CD4-positive, alpha-beta T cell treated with Interleukin-15 for 1 hour (primary cell): ENCODE measurements at regions not wholly inside any gene's neighbourhood (a gene's known extent, or its start where the extent isn't known, plus 50 kb on each side); places are given as distances from the start of the nearest gene placed in this dataset.

Experiments used
- DNase-seq: peaks from one replicate; pipeline ENCODE4 v3.0.0-alpha.2; 2020

- DNase-seq = no peak
Observed at GRCh38 chr20:24376311-24377099, 92.9 kb upstream of the SYNDIG1 start.

- no peak for DNase-seq
Observed at GRCh38 chr20:24373372-24373771, 96.1 kb upstream of the SYNDIG1 start.

GRCh38 chr20:24370911-24371695, 98.3 kb upstream of the SYNDIG1 start:
- no peak for DNase-seq

- no peak for DNase-seq
Observed at GRCh38 chr20:24370249-24370648, 99.2 kb upstream of the SYNDIG1 start.

- no peak for DNase-seq
Observed at GRCh38 chr20:24368253-24368652, 101.2 kb upstream of the SYNDIG1 start.

- DNase-seq = no peak
Observed at GRCh38 chr20:24366336-24367004, 103.0 kb upstream of the SYNDIG1 start.

- no peak for DNase-seq
Observed at GRCh38 chr20:24365670-24366069, 103.8 kb upstream of the SYNDIG1 start.

- DNase-seq = no peak
Observed at GRCh38 chr20:24364482-24364881, 104.9 kb upstream of the SYNDIG1 start.

GRCh38 chr20:24363031-24363430, 106.4 kb upstream of the SYNDIG1 start:
- DNase-seq = no peak

GRCh38 chr20:24362080-24362479, 107.3 kb upstream of the SYNDIG1 start:
- no peak for DNase-seq

GRCh38 chr20:24361541-24361940, 107.9 kb upstream of the SYNDIG1 start:
- DNase-seq = no peak

GRCh38 chr20:24360531-24360930, 108.9 kb upstream of the SYNDIG1 start:
- no peak for DNase-seq

GRCh38 chr20:24359321-24360027, 110.0 kb upstream of the SYNDIG1 start:
- no peak for DNase-seq

- no peak for DNase-seq
Observed at GRCh38 chr20:24357931-24358330, 111.5 kb upstream of the SYNDIG1 start.

GRCh38 chr20:24357177-24357576, 112.3 kb upstream of the SYNDIG1 start:
- DNase-seq = no peak

- DNase-seq = no peak
Observed at GRCh38 chr20:24353135-24353690, 116.2 kb upstream of the SYNDIG1 start.

GRCh38 chr20:24350923-24351368, 118.5 kb upstream of the SYNDIG1 start:
- no peak for DNase-seq

- no peak for DNase-seq
Observed at GRCh38 chr20:24341781-24342180, 127.6 kb upstream of the SYNDIG1 start.

GRCh38 chr20:24340933-24341332, 128.5 kb upstream of the SYNDIG1 start:
- DNase-seq = no peak

GRCh38 chr20:24339210-24339641, 130.2 kb upstream of the SYNDIG1 start:
- DNase-seq = no peak

- no peak for DNase-seq
Observed at GRCh38 chr20:24337551-24337950, 131.9 kb upstream of the SYNDIG1 start.

- no peak for DNase-seq
Observed at GRCh38 chr20:24337069-24337468, 132.4 kb upstream of the SYNDIG1 start.

GRCh38 chr20:24334830-24335229, 134.6 kb upstream of the SYNDIG1 start:
- DNase-seq = no peak
